OCI-LY1 (cell line): ENCODE measurements at regions not wholly inside any gene's neighbourhood (a gene's known extent, or its start where the extent isn't known, plus 50 kb on each side); places are given as distances from the start of the nearest gene placed in this dataset.

Experiments
- EZH2 ChIP-seq: fragments of 200-600 bp; sonication (generic), shearing (Covaris generic); IDR thresholded peaks from 2 replicates; pipeline ENCODE4 v1.8.0; 2017; ENCODE audit warnings: borderline replicate concordance, mixed run types, mild to moderate bottlenecking, antibody characterized with exemption, low read length, moderate library complexity, mixed read lengths
- TF ChIP-seq, protein P1 (sequence below): fragments of 200-600 bp; sonication (generic), shearing (Covaris generic); IDR thresholded peaks from 2 replicates; pipeline ENCODE4 v1.5.1; 2017; ENCODE audit warnings: mild to moderate bottlenecking, antibody characterized with exemption, low read length, moderate library complexity, mixed read lengths

DNA sequence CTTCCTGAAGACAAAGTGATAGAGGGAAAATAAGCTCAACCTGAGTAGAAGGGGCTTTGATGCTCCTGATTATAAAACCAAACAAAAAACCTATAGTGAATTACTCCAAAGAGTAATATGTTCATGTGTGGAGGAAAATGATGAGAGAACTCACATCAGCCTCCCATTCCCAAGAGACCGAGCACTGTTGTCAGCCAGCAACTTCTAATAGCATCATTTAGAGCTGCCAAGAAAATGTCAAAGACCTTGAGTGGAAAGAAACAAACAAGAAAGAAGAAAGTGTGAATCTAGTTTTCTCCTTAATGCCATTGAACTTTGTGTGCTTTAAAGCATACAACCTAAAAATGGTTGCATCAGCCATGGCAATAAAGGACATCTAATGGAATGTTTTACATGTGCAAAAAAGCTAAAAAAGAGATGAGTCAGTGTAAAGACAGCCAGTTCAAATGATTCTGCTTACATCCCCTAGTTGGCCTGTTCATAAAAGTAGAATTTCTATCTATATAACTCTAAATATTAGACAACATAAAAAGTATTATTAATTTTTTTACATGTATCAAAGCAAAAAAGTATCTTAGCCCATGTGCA, 1066.2 kb downstream of the TDRD15 start:
- TF ChIP-seq, protein P1, sequence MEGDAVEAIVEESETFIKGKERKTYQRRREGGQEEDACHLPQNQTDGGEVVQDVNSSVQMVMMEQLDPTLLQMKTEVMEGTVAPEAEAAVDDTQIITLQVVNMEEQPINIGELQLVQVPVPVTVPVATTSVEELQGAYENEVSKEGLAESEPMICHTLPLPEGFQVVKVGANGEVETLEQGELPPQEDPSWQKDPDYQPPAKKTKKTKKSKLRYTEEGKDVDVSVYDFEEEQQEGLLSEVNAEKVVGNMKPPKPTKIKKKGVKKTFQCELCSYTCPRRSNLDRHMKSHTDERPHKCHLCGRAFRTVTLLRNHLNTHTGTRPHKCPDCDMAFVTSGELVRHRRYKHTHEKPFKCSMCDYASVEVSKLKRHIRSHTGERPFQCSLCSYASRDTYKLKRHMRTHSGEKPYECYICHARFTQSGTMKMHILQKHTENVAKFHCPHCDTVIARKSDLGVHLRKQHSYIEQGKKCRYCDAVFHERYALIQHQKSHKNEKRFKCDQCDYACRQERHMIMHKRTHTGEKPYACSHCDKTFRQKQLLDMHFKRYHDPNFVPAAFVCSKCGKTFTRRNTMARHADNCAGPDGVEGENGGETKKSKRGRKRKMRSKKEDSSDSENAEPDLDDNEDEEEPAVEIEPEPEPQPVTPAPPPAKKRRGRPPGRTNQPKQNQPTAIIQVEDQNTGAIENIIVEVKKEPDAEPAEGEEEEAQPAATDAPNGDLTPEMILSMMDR = no peak
- no peak for TF ChIP-seq EZH2
